ENCODE measurements at regions not wholly inside any gene's neighbourhood (a gene's known extent, or its start where the extent isn't known, plus 50 kb on each side); places are given as distances from the start of the nearest gene placed in this dataset.

GRCh38 chr2:129297430-129297829 is 682.0 kb upstream of the RAB6C start:
- Histone ChIP-seq H3F3A (ENCODE audit: insufficient read depth) (no peaks in the 10 kb centered on the region), H3K27me3 (ENCODE audit: low read length) (no peaks in the 10 kb centered on the region), H3K9me3 (ENCODE audit: insufficient read depth, low read length) (no peaks in the 10 kb centered on the region), H3K9ac (ENCODE audit: low read length) (no peak overlapping the region), H3K79me2 (ENCODE audit: insufficient read depth, low read length) (no peaks in the 10 kb centered on the region), H3K27ac (ENCODE audit: low read depth, low read length) (no peak overlapping the region), H4K20me1 (ENCODE audit: low read depth, low read length) (no peaks in the 10 kb centered on the region), H3K36me3 (ENCODE audit: low read length) (no peaks in the 10 kb centered on the region), H2AFZ (ENCODE audit: low read depth, low read length, severe bottlenecking) (no peak overlapping the region), H3K4me2 (ENCODE audit: low read depth, low read length, poor library complexity, severe bottlenecking) (no peak overlapping the region), H3K9me2 (replicated peaks; ENCODE audit: insufficient read depth, low read length) (no peaks in the 10 kb centered on the region), H3K4me3 (ENCODE audit: insufficient read depth, low read length, poor library complexity, severe bottlenecking) (no peak overlapping the region)
- TF ChIP-seq EZH2phosphoT487 (conservative IDR thresholded peaks at IDR 0.05; ENCODE audit: low read length) (no peak), CTCF (IDR thresholded peaks at IDR 0.05; ENCODE audit: insufficient read depth, low read length, poor library complexity, severe bottlenecking) (no peak)

- Histone ChIP-seq H3K9me2 (replicated peaks; ENCODE audit: insufficient read depth, low read length) (no peaks in the 10 kb centered on the region), H3F3A (ENCODE audit: insufficient read depth) (no peaks in the 10 kb centered on the region), H4K20me1 (ENCODE audit: low read depth, low read length) (no peaks in the 10 kb centered on the region), H3K79me2 (ENCODE audit: insufficient read depth, low read length) (no peaks in the 10 kb centered on the region), H3K9me3 (ENCODE audit: insufficient read depth, low read length) (no peaks in the 10 kb centered on the region), H3K9ac (ENCODE audit: low read length) (no peak overlapping the region), H3K4me2 (ENCODE audit: low read depth, low read length, poor library complexity, severe bottlenecking) (no peak overlapping the region), H2AFZ (ENCODE audit: low read depth, low read length, severe bottlenecking) (no peak overlapping the region), H3K4me3 (ENCODE audit: insufficient read depth, low read length, poor library complexity, severe bottlenecking) (no peak overlapping the region), H3K27me3 (ENCODE audit: low read length) (no peaks in the 10 kb centered on the region), H3K27ac (ENCODE audit: low read depth, low read length) (no peak overlapping the region), H3K36me3 (ENCODE audit: low read length) (no peaks in the 10 kb centered on the region)
- TF ChIP-seq EZH2phosphoT487 (conservative IDR thresholded peaks at IDR 0.05; ENCODE audit: low read length) (no peak), CTCF (IDR thresholded peaks at IDR 0.05; ENCODE audit: insufficient read depth, low read length, poor library complexity, severe bottlenecking) (no peak)
Observed at GRCh38 chr2:129299338-129299737, 680.1 kb upstream of the RAB6C start.

- Histone ChIP-seq H3K79me2 (ENCODE audit: insufficient read depth, low read length) (no peaks in the 10 kb centered on the region), H3K27me3 (ENCODE audit: low read length) (no peaks in the 10 kb centered on the region), H3K9me2 (replicated peaks; ENCODE audit: insufficient read depth, low read length) (no peaks in the 10 kb centered on the region), H4K20me1 (ENCODE audit: low read depth, low read length) (no peaks in the 10 kb centered on the region), H2AFZ (ENCODE audit: low read depth, low read length, severe bottlenecking) (no peak overlapping the region), H3K27ac (ENCODE audit: low read depth, low read length) (no peak overlapping the region), H3K4me2 (ENCODE audit: low read depth, low read length, poor library complexity, severe bottlenecking) (no peak overlapping the region), H3K9ac (ENCODE audit: low read length) (no peak overlapping the region), H3K36me3 (ENCODE audit: low read length) (no peaks in the 10 kb centered on the region), H3F3A (ENCODE audit: insufficient read depth) (no peaks in the 10 kb centered on the region), H3K4me3 (ENCODE audit: insufficient read depth, low read length, poor library complexity, severe bottlenecking) (no peak overlapping the region), H3K9me3 (ENCODE audit: insufficient read depth, low read length) (no peaks in the 10 kb centered on the region)
- no peak for TF ChIP-seq CTCF (IDR thresholded peaks at IDR 0.05; ENCODE audit: insufficient read depth, low read length, poor library complexity, severe bottlenecking)
- no peak for TF ChIP-seq EZH2phosphoT487 (conservative IDR thresholded peaks at IDR 0.05; ENCODE audit: low read length)
Observed at GRCh38 chr2:129299756-129300155, 679.7 kb upstream of the RAB6C start.
